AG10803 (cell line): ENCODE measurements at regions not wholly inside any gene's neighbourhood (a gene's known extent, or its start where the extent isn't known, plus 50 kb on each side); places are given as distances from the start of the nearest gene placed in this dataset.
"Not testable (repeated sequence)": the region's sequence is repeated elsewhere in the genome, so short reads cannot be mapped to it uniquely, and the experiment has no call there.

Experiments used
- DNase-seq: peaks from one replicate; pipeline ENCODE4 v3.0.0; 2010; ENCODE audit warnings: low read depth
- H3K4me3 ChIP-seq: 2 replicates; pipeline ENCODE4 v1.5.1; 2011; ENCODE audit warnings: mild to moderate bottlenecking, low read length, control low read depth
- TF ChIP-seq, protein P1 (sequence below): conservative IDR thresholded peaks from 2 replicates; pipeline ENCODE4 v1.5.1; 2011; ENCODE audit warnings: mild to moderate bottlenecking, low read length, control low read depth, inconsistent platforms

DNA sequence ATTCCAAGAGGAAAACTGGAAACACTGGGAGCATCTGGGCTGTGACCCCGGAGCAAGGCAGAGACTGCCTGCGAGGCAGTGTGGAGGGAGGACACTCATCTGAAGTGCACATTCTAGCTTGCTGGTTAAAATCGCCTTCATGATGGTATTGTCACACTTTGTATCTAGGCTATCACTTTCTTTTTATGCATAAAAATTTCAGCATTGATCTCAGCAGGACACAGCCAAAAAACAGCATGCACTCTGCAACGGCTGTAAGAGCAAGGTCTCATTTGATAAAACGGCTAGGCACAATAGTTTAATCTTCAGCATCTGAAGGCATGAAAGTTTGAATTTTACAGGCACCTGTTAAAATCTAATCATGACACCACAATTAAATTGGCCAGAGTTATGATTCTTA, 110.8 kb upstream of the IRX1 start:
- no peak for DNase-seq
- no peak overlapping the region for H3K4me3 ChIP-seq
- TF ChIP-seq, protein P1, sequence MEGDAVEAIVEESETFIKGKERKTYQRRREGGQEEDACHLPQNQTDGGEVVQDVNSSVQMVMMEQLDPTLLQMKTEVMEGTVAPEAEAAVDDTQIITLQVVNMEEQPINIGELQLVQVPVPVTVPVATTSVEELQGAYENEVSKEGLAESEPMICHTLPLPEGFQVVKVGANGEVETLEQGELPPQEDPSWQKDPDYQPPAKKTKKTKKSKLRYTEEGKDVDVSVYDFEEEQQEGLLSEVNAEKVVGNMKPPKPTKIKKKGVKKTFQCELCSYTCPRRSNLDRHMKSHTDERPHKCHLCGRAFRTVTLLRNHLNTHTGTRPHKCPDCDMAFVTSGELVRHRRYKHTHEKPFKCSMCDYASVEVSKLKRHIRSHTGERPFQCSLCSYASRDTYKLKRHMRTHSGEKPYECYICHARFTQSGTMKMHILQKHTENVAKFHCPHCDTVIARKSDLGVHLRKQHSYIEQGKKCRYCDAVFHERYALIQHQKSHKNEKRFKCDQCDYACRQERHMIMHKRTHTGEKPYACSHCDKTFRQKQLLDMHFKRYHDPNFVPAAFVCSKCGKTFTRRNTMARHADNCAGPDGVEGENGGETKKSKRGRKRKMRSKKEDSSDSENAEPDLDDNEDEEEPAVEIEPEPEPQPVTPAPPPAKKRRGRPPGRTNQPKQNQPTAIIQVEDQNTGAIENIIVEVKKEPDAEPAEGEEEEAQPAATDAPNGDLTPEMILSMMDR, result no peak

DNA sequence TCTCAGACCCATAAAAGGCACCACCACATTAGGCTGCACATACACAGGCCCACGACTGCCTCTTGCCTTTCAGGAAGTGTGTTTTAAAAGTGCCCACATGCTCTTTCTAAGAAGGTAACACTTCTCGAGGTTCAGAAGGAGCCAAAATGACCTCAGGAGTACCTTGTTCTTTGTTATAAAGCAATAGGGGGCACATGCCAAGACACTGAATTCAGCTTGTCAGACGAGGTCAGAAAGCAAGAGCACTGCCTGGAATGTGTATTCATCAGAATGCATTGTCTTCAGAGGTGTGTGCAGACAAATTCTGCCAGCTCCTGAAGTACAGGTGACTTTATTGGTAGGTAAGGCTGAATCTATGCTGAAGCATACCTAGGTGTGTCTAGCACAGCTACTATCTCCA, 114.5 kb upstream of the IRX1 start:
- TF ChIP-seq, protein P1, result no peak
- H3K4me3 ChIP-seq, result no peak overlapping the region
- DNase-seq, result no peak

DNA sequence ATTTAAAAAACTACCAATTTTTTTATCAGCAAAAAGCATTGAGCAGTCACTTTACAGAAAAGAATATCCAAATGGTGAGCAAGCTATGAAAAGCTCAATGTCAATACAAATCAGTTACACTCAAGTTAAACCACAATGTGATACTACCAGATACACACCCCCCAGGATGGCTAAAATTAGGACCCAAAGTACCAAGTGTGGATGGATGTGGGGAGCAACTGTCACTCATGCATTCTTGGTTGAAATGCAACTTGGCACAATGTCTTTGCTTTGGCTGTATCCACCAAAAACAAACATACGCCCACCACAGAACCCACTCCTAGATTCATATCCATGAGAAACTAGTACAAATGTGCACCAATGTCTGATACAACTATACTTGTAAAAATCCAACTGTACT, 120.0 kb upstream of the IRX1 start:
- H3K4me3 ChIP-seq, result no peak overlapping the region
- DNase-seq, result no peak
- TF ChIP-seq, protein P1, result no peak

DNA sequence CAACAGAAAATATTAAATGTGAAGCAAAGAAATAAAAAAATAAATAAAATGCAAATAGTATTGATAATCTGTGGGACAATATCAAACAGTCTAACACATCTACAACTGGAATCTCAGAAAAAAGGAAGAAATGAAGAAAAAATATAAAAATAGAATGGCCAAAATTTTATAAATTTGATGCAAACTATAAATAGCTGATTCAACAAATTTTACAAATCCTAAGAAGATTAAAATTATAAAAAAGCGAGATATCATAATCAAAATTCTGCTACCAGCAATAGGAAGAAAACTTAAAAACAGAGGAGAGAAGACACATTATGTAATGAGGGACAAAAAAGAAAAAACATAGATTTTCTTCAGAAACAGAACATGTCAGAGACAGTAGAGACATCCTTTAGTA, 129.2 kb upstream of the IRX1 start:
- DNase-seq, result no peak
- TF ChIP-seq, protein P1, result no peak
- H3K4me3 ChIP-seq, result no peak overlapping the region

DNA sequence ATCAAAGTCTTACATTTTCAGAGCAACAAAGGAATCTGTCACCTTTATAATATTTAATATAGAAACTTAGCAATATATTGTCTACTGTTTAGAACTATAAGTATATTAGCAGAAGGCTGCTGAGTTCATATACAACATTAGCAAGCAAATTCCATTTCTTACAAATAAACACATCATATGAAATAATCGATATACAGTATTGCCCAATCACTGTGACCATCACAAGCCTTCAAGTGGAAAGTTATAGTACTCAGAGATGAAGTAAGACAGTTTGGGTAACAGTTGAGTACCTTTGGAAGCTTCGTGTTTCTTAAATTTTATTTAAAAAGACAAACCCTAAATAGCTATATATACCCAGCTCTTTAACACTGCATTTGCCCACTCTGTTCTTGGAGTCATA, 135.2 kb upstream of the IRX1 start:
- TF ChIP-seq, protein P1, result no peak
- no peak for DNase-seq
- no peak overlapping the region for H3K4me3 ChIP-seq

DNA sequence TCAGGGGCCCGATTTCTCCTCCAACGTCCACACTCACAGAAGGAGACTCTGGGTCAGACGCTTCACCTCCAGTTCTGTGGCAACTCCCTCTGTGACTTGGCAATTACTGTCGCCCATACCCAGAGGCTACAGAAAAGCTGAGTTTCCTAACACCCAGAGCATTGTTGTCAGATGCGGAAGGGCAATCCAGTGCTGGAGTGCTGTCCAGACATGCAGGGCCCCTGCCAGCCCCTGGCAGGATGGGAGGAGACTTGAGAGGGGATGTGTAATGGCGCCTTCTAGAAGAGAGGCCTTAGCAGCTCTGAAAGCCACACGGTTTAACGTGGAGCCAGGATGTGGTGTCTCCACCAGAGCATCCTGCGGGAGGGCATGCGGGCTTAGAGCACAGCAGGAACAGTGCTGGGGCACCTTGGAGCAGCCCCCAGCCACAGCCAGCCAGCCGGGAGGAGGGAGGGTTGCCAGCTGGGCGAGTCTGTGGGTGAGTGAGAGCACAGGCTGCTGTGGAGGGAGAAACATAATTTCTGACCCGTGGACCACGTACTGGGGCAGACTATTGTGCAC, 139.4 kb upstream of the IRX1 start:
- H3K4me3 ChIP-seq, result no peak overlapping the region
- DNase-seq, result no peak
- TF ChIP-seq, protein P1, result no peak

DNA sequence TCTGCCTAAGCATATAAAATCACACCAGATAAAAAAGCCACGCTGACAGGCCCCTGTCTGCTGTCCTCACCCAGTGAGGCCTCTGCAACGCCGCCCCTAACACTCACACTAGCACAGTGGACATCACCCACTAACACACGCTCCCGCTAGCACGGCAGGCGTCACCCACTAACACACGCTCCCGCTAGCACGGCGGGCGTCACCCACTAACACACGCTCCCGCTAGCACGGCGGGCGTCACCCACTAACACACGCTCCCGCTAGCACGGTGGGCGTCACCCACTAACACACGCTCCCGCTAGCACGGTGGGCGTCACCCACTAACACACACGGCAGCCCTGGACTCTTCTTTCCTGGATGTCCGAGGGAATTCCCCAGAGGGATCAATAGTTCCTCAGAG, 141.6 kb upstream of the IRX1 start:
- H3K4me3 ChIP-seq, DNase-seq: not testable (repeated sequence)

DNA sequence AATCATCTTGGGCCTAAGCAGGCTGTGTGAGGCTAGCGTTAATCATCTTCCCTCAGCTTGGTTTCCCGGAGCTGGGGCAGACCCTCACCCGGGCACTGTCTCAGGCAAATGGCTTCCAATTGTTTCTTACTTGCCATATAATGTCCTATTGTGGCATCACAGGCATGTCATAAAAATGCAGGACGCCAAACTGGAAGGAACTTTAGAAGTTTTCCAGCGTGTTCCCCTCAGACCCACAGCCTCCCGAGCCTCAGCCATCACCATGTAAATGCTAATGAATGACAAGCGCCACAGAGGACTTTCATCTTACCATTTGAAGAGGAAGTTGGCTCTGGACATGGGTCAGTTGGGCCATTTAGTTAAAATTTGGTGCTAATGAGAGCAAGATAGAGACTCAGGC, 143.0 kb upstream of the IRX1 start:
- TF ChIP-seq, protein P1, result no peak
- DNase-seq, result no peak
- H3K4me3 ChIP-seq, result no peak overlapping the region
